BJ (cell line): ENCODE measurements at regions not wholly inside any gene's neighbourhood (a gene's known extent, or its start where the extent isn't known, plus 50 kb on each side); places are given as distances from the start of the nearest gene placed in this dataset.
"Not testable (repeated sequence)": the region's sequence is repeated elsewhere in the genome, so short reads cannot be mapped to it uniquely, and the experiment has no call there.

Source experiments
- CTCF ChIA-PET: fragments of 350-600 bp; formaldehyde crosslinking; extraction: SDS; loops from one replicate; lab custom pipeline; 2021; ENCODE audit warnings: antibody characterized with exemption, inconsistent platforms; lab: Yijun Ruan, JAX
- POLR2A ChIA-PET: fragments of 300-600 bp; sonication (Branson Sonifier 250); formaldehyde crosslinking; extraction: SDS; loops from one replicate; lab custom pipeline; 2021; ENCODE audit warnings: antibody characterized with exemption; lab: Charles Lee
- DNase-seq: peaks from one replicate; pipeline ENCODE4 v3.0.0-alpha.2; 2011; ENCODE audit warnings: low read depth
- H3K27me3 ChIP-seq: 2 replicates; pipeline ENCODE4 v1.6.0; 2011; ENCODE audit warnings: low read length; ENCODE audit not compliant: control insufficient read depth, insufficient read depth
- H3K36me3 ChIP-seq: 2 replicates; pipeline ENCODE4 v1.5.1; 2011; ENCODE audit warnings: low read length; ENCODE audit not compliant: control insufficient read depth, insufficient read depth
- H3K4me3 ChIP-seq: 2 replicates; pipeline ENCODE4 v1.5.1; 2011; ENCODE audit warnings: low read depth, mild to moderate bottlenecking, control low read depth, low read length
- TF ChIP-seq, protein P1 (sequence below): IDR thresholded peaks from 2 replicates; pipeline ENCODE4 v1.5.1; 2011; ENCODE audit warnings: low read depth, mild to moderate bottlenecking, control low read depth, inconsistent platforms, low read length, moderate library complexity; ENCODE audit not compliant: insufficient read depth

DNA sequence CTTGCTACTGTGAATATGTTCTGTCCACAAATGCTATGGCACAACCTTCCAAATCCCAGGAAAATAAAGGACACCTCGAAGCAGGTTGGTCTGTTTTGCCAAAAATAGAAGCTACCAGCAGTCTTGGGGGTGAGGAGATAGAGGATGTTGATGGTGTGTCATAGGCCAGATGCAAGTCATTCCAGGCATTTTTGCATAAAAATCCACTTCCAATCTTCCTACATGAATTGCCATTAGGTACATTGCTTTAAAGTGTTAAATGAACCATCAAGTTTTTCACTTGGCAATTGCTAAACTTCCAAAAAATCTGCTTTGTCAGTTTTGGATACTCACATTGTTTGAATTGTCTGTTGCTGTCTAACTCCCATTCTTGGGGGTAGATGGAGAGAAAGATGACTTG is 295.4 kb downstream of the MYCN start:
- ChIA-PET POLR2A (no interaction called here), CTCF (no interaction called here)
- TF ChIP-seq, protein P1, sequence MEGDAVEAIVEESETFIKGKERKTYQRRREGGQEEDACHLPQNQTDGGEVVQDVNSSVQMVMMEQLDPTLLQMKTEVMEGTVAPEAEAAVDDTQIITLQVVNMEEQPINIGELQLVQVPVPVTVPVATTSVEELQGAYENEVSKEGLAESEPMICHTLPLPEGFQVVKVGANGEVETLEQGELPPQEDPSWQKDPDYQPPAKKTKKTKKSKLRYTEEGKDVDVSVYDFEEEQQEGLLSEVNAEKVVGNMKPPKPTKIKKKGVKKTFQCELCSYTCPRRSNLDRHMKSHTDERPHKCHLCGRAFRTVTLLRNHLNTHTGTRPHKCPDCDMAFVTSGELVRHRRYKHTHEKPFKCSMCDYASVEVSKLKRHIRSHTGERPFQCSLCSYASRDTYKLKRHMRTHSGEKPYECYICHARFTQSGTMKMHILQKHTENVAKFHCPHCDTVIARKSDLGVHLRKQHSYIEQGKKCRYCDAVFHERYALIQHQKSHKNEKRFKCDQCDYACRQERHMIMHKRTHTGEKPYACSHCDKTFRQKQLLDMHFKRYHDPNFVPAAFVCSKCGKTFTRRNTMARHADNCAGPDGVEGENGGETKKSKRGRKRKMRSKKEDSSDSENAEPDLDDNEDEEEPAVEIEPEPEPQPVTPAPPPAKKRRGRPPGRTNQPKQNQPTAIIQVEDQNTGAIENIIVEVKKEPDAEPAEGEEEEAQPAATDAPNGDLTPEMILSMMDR: no peak
- Histone ChIP-seq H3K4me3 (no peak overlapping the region), H3K27me3 (no peaks in the 10 kb centered on the region), H3K36me3 (no peaks in the 10 kb centered on the region)
- no peak for DNase-seq

DNA sequence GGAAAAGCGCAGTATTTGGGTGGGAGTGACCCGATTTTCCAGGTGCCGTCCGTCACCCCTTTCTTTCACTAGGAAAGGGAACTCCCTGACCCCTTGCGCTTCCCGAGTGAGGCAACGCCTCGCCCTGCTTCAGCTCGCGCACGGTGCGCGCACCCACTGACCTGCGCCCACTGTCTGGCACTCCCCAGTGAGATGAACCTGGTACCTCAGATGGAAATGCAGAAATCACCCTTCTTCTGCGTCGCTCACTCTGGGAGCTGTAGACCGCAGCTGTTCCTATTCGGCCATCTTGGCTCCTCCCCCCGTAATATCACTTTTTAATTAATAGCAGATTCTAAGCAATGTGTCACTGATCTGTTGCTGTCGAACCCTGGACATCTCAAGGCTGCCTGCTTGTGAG is 294.9 kb downstream of the MYCN start:
- DNase-seq, H3K4me3 ChIP-seq, CTCF ChIA-PET, H3K36me3 ChIP-seq, POLR2A ChIA-PET, H3K27me3 ChIP-seq: not testable (repeated sequence)

DNA sequence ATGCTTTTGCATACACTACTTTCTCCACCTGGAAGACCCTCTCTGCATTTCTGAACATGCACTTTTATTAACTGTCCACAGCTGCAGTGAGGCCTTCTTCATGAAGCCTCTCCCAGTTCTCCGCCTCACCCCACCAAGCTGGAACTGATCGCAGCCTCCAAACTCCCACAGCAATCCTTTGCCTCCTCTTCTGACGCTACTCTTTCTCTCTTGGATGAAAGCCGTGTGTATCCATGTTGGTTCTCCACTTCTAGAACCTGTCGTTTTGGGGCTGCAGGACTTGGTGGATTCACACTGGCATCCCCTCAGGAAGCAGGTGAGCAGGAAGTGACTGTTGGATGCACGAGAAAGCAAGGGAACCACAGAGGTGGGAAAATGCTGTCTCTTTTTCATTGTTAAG is 288.6 kb downstream of the MYCN start:
- POLR2A ChIA-PET: no interaction called here
- no peak for DNase-seq
- no peaks in the 10 kb centered on the region for H3K27me3 ChIP-seq
- TF ChIP-seq, protein P1: no peak
- H3K36me3 ChIP-seq: no peaks in the 10 kb centered on the region
- CTCF ChIA-PET: no interaction called here
- no peak overlapping the region for H3K4me3 ChIP-seq

DNA sequence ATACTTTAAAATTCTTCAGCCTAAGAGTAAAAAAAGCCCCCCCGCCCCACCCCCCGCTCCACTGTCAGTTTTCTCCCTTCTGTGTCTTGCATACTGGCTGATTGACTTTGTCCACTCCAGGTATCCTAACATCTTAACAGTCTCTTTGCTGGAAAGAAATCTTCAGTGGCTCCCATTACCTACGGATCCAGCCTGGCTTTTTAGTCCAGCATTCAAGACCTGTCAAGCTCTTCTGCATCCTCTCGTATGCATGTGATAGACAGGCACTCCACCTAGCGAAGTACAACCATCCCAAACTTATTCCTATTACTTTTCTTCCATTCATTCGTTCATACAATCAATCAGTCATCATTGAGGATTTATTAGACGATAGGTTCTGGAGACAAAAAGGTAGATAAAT is 288.1 kb downstream of the MYCN start:
- TF ChIP-seq, protein P1: no peak
- POLR2A ChIA-PET: no interaction called here
- CTCF ChIA-PET: no interaction called here

DNA sequence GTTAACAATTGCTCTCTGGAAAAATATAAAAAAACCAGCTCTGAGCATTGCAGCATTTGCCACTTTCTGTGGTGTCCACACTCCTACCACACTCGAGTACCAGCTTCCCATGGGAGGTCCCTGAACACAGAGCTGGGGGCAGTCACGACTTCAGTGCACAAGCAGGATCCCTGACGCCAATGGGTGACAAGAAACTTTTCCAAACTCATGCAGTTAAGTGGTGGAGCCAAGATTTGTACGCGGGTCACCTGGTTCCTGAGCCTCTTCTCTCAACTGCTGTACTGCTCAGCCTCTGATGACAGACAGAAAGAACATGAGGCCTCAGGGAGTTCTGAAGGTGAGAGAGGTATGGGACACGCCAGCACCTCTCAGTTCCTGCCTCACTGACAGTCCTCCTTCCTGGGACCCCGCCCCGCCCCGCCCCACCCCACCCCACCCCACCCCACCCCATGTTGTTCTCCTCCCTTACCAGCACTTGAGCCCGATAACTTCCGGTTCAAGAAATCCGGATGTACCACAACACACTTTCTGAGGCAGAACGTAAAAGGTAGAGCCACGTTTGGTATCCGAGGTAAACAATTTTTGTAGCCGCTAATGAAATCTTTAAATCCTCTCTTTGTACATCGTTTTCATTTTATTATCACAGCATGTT is 287.6 kb downstream of the MYCN start:
- DNase-seq: no peak
- no peak overlapping the region for H3K4me3 ChIP-seq
- no peaks in the 10 kb centered on the region for H3K27me3 ChIP-seq
- H3K36me3 ChIP-seq: no peaks in the 10 kb centered on the region
- TF ChIP-seq, protein P1: no peak
- CTCF ChIA-PET: no interaction called here
- POLR2A ChIA-PET: no interaction called here

More for the DNA sequence above, 288.1 kb downstream of the MYCN start:
- Histone ChIP-seq H3K36me3 (no peaks in the 10 kb centered on the region), H3K4me3 (no peak overlapping the region), H3K27me3 (no peaks in the 10 kb centered on the region)
- DNase-seq: no peak
